HG03460 (cell line): ENCODE measurements at regions not wholly inside any gene's neighbourhood (a gene's known extent, or its start where the extent isn't known, plus 50 kb on each side); places are given as distances from the start of the nearest gene placed in this dataset.

Experiments
- ATAC-seq: cut with Tn5 transposase; IDR thresholded peaks from one replicate; pipeline ENCODE4 v1.9.1; 2021; ENCODE audit not compliant: unreplicated experiment

DNA sequence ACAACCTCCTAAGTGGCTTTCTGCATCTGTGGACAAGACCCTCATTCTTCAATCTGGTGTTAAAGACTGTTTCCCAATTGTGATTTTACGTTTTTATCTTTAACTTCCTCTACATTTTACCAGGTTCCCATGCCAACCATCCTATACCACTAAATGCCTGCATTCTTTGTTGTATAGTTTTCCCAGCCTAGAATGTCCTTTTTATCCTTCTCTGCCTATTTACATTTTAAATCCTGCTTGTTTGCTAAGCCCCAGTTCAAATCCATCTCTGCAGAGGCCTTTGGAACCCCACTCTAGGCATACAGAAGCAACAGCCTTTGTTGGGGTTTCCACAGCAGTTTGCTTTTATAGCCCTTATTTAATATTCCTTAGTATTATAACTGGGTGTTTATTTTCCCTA is 325.1 kb upstream of the DDHD1 start:
- no peak for ATAC-seq

DNA sequence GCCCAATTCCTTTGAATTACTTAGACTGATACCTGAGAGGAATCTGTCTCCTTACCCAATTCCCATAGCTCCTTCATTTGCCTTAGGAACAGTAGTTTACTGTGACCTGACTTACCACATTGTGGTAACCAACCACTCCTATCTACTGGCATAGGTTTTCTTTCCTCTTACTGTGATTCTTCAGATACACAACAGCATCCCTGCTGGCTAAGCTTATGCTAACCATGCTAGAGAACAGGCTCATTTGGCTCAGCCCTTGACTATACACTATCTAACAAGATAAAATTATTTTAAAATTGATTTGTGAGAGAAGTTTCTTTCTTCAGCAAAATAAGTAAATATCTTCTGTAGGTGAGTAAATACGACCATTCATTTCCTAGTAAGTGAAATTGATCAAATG is 320.4 kb upstream of the DDHD1 start:
- ATAC-seq = no peak

- no peak for ATAC-seq
These were observed 319.2 kb upstream of the DDHD1 start for GRCh38 chr14:53472306-53472705.

DNA sequence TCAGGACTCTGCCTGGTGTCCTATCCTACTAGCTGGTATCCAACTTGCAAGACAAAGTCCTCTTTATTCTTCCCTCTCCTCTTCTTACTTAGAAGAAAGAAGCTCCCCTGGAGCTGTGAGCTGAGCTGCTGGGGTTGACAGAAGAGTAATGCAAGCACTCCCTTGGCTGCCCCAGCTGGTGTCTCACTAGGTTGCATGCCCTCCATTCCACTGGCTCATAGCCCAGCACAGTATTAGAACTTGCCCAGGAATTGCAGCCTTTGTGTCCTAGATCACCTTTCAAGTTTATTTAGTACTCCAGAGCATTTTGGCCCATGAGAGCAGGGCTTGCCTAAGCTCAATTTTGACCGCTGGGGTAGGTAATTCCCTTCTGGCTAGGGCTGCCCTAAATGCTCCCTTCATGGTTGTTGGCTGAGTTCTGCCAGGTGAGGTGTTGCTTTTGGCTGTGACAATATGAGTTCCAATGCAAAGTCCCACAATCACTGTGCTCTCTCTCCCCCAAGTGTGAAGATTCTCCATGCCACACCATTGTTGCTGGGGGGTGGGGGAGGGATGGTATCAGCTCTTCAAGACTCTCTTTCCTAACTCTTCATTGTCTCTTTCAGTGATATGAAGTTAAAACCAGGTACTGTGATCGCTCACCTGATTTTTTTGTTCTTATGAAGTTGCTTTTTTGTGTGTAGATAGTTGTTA is 317.4 kb upstream of the DDHD1 start:
- ATAC-seq = no peak

GRCh38 chr14:53468876-53469275 is 315.8 kb upstream of the DDHD1 start:
- no peak for ATAC-seq

- no peak for ATAC-seq
These were observed 311.3 kb upstream of the DDHD1 start for GRCh38 chr14:53464376-53464775.

DNA sequence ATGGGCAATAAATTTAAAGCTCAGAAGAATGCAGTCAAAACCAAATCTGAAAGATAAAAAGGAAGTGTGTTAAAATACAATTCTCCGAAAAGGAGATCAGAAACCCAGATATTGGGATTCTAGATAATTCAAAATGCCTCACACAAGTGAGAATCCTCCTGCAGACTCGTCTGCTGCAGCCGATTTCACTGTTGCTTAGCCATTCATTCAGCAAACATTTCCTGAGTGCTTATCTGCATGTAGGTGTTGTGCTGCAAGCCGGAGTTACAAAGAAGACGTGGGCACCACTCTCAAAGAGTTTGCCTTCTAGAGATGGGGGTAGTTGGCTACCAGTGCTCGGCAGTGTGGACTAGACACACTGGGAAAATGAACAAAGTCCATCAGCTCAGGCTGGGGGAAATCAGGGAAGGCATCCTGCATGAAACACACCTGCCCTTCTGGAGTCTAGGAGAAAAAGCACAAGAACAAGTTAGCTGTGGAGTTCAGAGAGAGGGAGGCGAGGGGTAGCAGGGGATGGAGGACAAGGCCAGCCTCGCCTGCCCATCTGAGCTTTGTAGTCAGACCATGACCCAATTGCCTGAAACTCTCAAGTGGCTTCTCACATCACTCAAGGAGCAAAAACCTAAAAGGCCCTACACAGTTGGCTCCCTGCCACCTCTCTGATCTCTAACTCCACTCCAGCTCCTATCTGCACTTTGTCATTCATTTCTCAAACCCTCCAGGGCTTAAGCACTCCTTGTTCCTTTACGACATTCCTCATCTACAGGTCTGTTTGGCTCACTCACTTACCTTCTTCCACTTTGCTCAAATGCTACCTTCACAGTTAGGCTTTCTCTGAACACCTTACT is 310.0 kb upstream of the DDHD1 start:
- no peak for ATAC-seq

DNA sequence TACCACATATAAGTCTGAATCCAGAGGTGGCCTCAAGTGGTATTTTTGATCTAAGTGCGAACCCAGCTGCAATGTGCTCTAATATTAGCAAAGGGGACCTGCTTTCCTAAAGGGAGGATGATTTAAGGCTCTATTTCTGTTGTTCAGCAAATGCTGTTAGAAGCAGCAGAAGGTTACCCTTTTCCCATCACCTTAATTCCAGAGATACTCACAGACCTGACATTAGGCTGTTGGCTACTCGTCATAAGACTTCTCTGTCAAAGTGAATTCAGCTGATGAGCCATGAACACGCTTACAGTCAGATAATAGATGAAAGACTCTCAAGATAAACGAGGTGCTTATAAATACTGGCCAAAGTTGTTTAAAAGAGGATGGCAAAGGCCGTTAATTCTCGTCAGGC is 308.7 kb upstream of the DDHD1 start:
- no peak for ATAC-seq

GRCh38 chr14:53460544-53460943 is 307.4 kb upstream of the DDHD1 start:
- ATAC-seq = no peak

GRCh38 chr14:53458368-53458814 is 305.3 kb upstream of the DDHD1 start:
- no peak for ATAC-seq

GRCh38 chr14:53456931-53457330 is 303.8 kb upstream of the DDHD1 start:
- ATAC-seq = no peak

- ATAC-seq = no peak
These were observed 299.0 kb upstream of the DDHD1 start for GRCh38 chr14:53452005-53452673.

DNA sequence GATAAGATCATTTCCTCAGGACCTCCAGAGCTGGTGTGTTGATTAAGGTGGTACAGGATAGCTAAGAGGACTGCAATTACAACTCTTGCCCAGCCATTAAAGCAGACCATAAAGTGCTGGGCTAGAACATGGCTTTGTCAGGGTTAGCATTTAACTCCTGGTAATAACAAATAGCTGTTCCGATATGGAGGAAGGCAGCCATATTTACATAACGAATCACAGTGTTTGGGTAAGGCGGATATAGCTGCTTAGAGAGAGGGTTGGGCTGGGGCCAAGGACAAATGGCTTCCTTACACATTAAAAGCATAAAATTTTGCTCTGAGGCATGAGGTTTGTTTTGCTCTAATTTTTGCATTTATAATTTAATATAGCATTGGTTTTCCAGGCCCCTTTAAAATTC is 297.7 kb upstream of the DDHD1 start:
- no peak for ATAC-seq

GRCh38 chr14:53448682-53449081 is 295.6 kb upstream of the DDHD1 start:
- no peak for ATAC-seq

DNA sequence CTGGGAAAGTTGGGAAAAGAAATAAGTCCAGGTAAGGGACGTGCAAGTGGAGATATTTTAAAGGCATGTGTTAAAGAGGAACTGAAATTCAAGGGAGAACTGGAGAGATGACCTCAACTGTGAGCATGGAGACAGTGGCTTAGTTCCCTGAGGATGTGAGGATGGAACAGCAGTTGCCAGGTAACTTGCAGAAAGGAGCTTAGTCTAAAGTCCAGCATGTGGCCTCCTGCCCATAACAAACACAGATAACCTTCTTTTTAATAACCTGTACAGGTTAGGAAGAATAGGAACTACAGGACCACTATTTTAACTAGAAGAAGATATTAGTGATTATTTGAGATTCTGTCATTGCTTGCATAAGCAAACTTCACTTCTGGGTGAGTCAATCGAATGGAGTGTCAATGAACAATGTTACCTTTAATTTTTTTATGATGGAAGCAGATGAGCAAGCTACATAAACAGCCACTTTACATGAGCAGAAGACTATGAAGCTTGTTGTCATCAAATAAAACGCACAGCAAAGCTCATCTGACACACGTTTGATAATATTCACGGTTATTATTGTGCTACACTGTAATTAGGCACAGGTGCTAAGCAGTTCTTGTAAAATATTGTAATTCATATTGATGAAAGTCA is 291.7 kb upstream of the DDHD1 start:
- ATAC-seq = no peak

- ATAC-seq = no peak
These were observed 288.7 kb upstream of the DDHD1 start for GRCh38 chr14:53441789-53442188.

DNA sequence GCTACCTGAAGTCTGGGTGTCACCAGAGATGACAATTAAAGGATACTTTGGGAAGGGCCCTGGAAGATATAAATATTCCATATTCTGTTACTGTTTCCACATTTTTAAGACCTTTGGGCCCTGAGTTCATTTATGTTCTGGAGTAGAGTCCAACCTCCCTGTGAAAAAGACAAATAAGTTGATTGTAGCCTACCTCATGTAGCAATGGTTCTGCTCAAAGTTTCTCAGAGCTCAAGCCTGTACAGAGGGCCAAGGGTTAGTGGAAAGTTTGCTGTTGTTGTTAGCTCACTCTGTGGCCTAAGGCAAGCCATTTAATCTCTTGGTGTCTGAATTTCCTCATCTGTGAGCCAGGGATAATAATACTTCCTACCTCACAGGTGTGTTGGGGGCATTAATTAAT is 284.7 kb upstream of the DDHD1 start:
- no peak for ATAC-seq

DNA sequence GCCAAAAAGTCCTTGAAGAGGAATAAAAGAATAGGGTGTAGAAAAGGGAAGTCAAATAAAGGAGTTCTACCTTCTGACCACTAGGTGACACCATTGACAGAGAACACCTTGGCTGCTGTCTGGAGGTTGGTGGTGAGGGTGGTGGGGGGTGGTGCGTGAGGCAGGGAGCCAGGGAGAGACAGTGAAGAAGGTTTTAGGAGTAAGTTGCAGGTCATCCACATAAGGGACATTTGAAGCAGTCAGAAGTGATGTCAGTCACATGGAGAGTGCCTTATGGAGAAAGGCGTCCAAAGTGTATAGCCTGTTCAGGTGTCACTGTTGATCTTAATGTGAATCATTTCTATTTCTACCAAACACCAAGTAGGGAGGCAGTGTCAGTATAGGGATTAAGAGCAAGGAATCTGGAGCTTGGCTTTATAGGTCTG is 279.3 kb upstream of the DDHD1 start:
- ATAC-seq = no peak

DNA sequence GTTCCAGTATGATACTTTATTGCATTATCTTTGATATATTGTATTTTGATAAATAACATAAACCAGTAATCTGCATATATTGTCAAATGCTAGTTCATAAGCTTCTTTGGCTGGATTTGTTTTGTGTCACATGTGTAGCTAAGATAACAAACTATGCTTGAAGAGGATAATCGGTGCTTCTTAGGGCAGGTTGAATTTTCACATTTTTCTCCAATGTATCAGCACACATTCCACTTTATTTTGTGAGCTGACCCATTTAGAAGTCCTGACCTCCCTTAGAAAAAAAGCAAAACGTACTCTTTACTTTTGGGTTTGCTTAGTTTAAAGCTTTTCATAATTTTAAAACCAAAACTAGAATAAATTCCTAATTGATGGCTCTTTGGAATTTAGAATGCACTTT is 277.7 kb upstream of the DDHD1 start:
- ATAC-seq = no peak

GRCh38 chr14:53412819-53413675 is 259.9 kb upstream of the DDHD1 start:
- no peak for ATAC-seq
